K562 (cell line): ENCODE measurements at regions not wholly inside any gene's neighbourhood (a gene's known extent, or its start where the extent isn't known, plus 50 kb on each side); places are given as distances from the start of the nearest gene placed in this dataset.

Experiments
- ATAC-seq: fragments of 200-7000 bp; cut with Tn5 transposase; 3 replicates; pipeline ENCODE4 v1.9.1; 2020; ENCODE audit warnings: moderate library complexity
- BruUV-seq: library from RNA; stranded (reverse); fragments of 400-500 nt; replicated peaks from 2 replicates; lab custom pipeline; 2021; lab: Mats Ljungman, UMichigan
- CTCF ChIA-PET: fragments of 300-600 bp; formaldehyde crosslinking; extraction: SDS; loops from one replicate; lab custom pipeline; 2021; ENCODE audit warnings: low intra/inter-chr PET ratio; lab: Yijun Ruan, JAX
- POLR2A ChIA-PET: fragments of 300-600, 350-650 bp; sonication (Branson Sonifier 250); formaldehyde crosslinking; extraction: SDS; loops from one replicate; lab custom pipeline; 2021; ENCODE audit warnings: antibody characterized with exemption, inconsistent platforms; lab: Yijun Ruan, JAX
- DNase-seq, 4 experiments: peaks; one replicate each; pipeline versions ENCODE4 v3.0.0 to v3.0.0-alpha.2; 2011 to 2018; ENCODE audit warnings: low spot score in 3 of 4, mixed read lengths in 3 of 4; ENCODE audit errors: extremely low read depth in 1 of 4
- FAIRE-seq: peaks from 2 replicates; lab custom pipeline; 2011; peaks lifted over from hg19 to GRCh38; lab: Jason Lieb, UNC
- H2AFZ ChIP-seq: 2 replicates; pipeline ENCODE4 v1.6.0; 2011; ENCODE audit warnings: low read depth, low read length, control low read depth, inconsistent platforms
- H3K27ac ChIP-seq: fragments of 200-600 bp; 3 replicates; pipeline ENCODE4 v1.8.0; 2011; ENCODE audit warnings: low read depth, mild to moderate bottlenecking, control low read depth, inconsistent platforms, low read length, moderate library complexity, mixed read lengths; ENCODE audit errors: extremely low read depth
- H3K27me3 ChIP-seq, 2 experiments: fragments of 300-600 bp in 1 of 2; 2 replicates in 1 of 2; 3 replicates in 1 of 2; pipeline versions ENCODE4 v1.6.0 to v1.8.0; 2011; ENCODE audit warnings: inconsistent platforms in 2 of 2, low read length in 2 of 2, mild to moderate bottlenecking in 1 of 2, mixed read lengths in 1 of 2, moderate library complexity in 1 of 2; ENCODE audit not compliant: control insufficient read depth in 2 of 2, insufficient read depth in 2 of 2
- H3K36me3 ChIP-seq: fragments of 300-600 bp; 3 replicates; pipeline ENCODE4 v1.8.0; 2011; ENCODE audit warnings: mild to moderate bottlenecking, low read length, inconsistent platforms; ENCODE audit not compliant: control insufficient read depth, insufficient read depth
- H3K4me1 ChIP-seq, 2 experiments: fragments of 200-600 bp in 1 of 2; replicated peaks in 1 of 2; 2 replicates in 1 of 2; 3 replicates in 1 of 2; pipeline versions ENCODE4 v1.5.1 to v1.8.0; 2011; ENCODE audit warnings: inconsistent platforms in 2 of 2, low read length in 2 of 2, mild to moderate bottlenecking in 1 of 2, mixed read lengths in 1 of 2, moderate library complexity in 1 of 2; ENCODE audit not compliant: control insufficient read depth in 2 of 2, insufficient read depth in 2 of 2
- H3K4me2 ChIP-seq: 2 replicates; pipeline ENCODE4 v1.6.1; 2011; ENCODE audit warnings: low read length, control low read depth, inconsistent platforms, mixed read lengths; ENCODE audit not compliant: insufficient read depth
- H3K4me3 ChIP-seq: fragments of 200-600 bp; sonication (generic), shearing (Covaris generic); 2 replicates; pipeline ENCODE4 v1.5.1; 2016; ENCODE audit warnings: control low read depth, inconsistent platforms
- H3K79me2 ChIP-seq: fragments of 200-600 bp; 3 replicates; pipeline ENCODE4 v1.8.0; 2011; ENCODE audit warnings: low read length, inconsistent platforms; ENCODE audit not compliant: control insufficient read depth, insufficient read depth
- H3K9ac ChIP-seq, 2 experiments: 2 replicates each; pipeline versions ENCODE4 v1.6.0 to v1.6.1; 2011; ENCODE audit warnings: low read depth in 2 of 2, low read length in 2 of 2, control low read depth in 1 of 2, inconsistent platforms in 1 of 2, mild to moderate bottlenecking in 1 of 2, mixed read lengths in 1 of 2; ENCODE audit not compliant: insufficient read depth in 1 of 2
- H3K9me1 ChIP-seq: one replicate; pipeline ENCODE4 v1.6.0; 2011; ENCODE audit warnings: inconsistent platforms, mild to moderate bottlenecking, low read length, moderate library complexity; ENCODE audit not compliant: control insufficient read depth, insufficient read depth
- H3K9me3 ChIP-seq: replicated peaks from 2 replicates; pipeline ENCODE4 v1.5.1; 2011; ENCODE audit warnings: low read depth, low read length, inconsistent platforms; ENCODE audit not compliant: control insufficient read depth, insufficient read depth
- H4K20me1 ChIP-seq: replicated peaks from 2 replicates; pipeline ENCODE4 v1.6.1; 2011; ENCODE audit warnings: low read length, inconsistent platforms, mixed read lengths; ENCODE audit not compliant: control insufficient read depth, insufficient read depth
- E2F3 ChIP-seq: fragments of 250-450 bp; sonication (Bioruptor Pico); IDR thresholded peaks from 2 replicates; pipeline ENCODE4 v1.4.0; 2020; ENCODE audit warnings: mild to moderate bottlenecking
- NFXL1 ChIP-seq: fragments of 450-650 bp; formaldehyde crosslinking; IDR thresholded peaks from 2 replicates; pipeline ENCODE4 v1.4.0; 2021; ENCODE audit warnings: mild to moderate bottlenecking
- NUFIP1 ChIP-seq: fragments of 450-650 bp; IDR thresholded peaks from 2 replicates; pipeline ENCODE4 v1.6.1; 2018; ENCODE audit not compliant: partially characterized antibody
- SOX6 ChIP-seq: fragments of 450-650 bp; IDR thresholded peaks from 2 replicates; pipeline ENCODE4 v1.6.1; 2014; ENCODE audit warnings: mild to moderate bottlenecking
- ZBTB12 ChIP-seq: fragments of 250-450 bp; sonication (Bioruptor Pico); IDR thresholded peaks from 2 replicates; pipeline ENCODE4 v1.4.0; 2020
- ZBTB5 ChIP-seq: fragments of 450-650 bp; IDR thresholded peaks from 2 replicates; pipeline ENCODE4 v1.6.1; 2017; ENCODE audit warnings: antibody characterized with exemption
- ZNF518B ChIP-seq: fragments of 250-450 bp; sonication (Bioruptor Pico); IDR thresholded peaks from 2 replicates; pipeline ENCODE4 v1.5.0; 2021; ENCODE audit warnings: mild to moderate bottlenecking, moderate library complexity
- ZNF830 ChIP-seq: fragments of 250-450 bp; sonication (Bioruptor Pico); IDR thresholded peaks from 2 replicates; pipeline ENCODE4 v1.5.0; 2021; ENCODE audit warnings: mild to moderate bottlenecking
- WGBS: fragments of 100-300 bp; shearing (Covaris generic); methylation state at CpG from one replicate; pipeline ENCODE4 v1.1.6; 2016; ENCODE audit warnings: low coverage, mixed read lengths; ENCODE audit not compliant: insufficient coverage; ENCODE audit errors: missing lambda C conversion rate; 5-methylcytosine and 5-hydroxymethylcytosine counted together
- in situ Hi-C: fragments of 300-500 bp; cut with MboI; formaldehyde crosslinking; loops from 4 replicates; pipeline ENCODE4 v1.15.0; 2018; ENCODE audit warnings: inconsistent platforms, mixed read lengths
- intact Hi-C: fragments of 100-400 bp; cut with micrococcal nuclease; formaldehyde crosslinking; loops from 2 replicates; pipeline ENCODE4 v1.14.2; 2022

DNA sequence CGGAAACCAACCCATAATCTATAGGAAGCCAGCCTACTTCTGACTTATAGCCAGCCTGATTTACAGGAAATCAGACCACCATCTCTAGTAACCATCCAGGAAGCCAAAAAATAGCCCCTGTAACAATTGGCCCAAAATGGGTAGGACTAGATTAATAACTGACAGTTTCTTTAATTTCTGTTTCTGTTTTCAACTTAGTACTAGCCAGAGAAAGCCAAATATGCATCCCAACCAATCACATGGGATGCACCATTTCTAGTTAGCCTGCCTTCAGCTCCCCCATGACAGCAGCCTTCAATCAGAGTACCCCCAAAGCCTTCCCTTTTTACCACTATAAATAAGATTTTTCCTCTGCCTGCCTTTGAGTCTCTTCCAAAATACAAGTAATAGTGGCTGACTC is 239.1 kb upstream of the GADL1 start:
- no TSS peak for BruUV-seq
- Histone ChIP-seq H2AFZ (no peak overlapping the region), H3K27ac (no peak overlapping the region), H4K20me1 (no peaks in the 10 kb centered on the region), H3K79me2 (no peaks in the 10 kb centered on the region), H3K36me3 (no peaks in the 10 kb centered on the region), H3K4me2 (no peak overlapping the region), H3K9me1 (no peaks in the 10 kb centered on the region), H3K27me3 (no peaks in the 10 kb centered on the region), H3K4me1 (no peaks in the 10 kb centered on the region), H3K9ac (no peak overlapping the region), H3K9me3 (no peaks in the 10 kb centered on the region), H3K4me3 (no peak overlapping the region)
- no peak for ATAC-seq
- CTCF ChIA-PET: no interaction called here
- intact Hi-C loops: loop anchor here (5.0 kb wide), 2 partner anchors 201 to 356 kb away; no protein-coding TSS in a partner anchor
- no peak for DNase-seq
- POLR2A ChIA-PET: no interaction called here
- WGBS: 6% methylated on average over 1 of the region's 1 CpG
- no peak for FAIRE-seq
- in situ Hi-C loops: no loop called here
- no peak for TF ChIP-seq SOX6
- no peak for TF ChIP-seq ZNF830
- no peak for TF ChIP-seq NFXL1 (CRISPR knock-in tag)
- TF ChIP-seq ZNF518B: no peak
- TF ChIP-seq ZBTB12: no peak
- no peak for TF ChIP-seq E2F3 (CRISPR knock-in tag)
- no peak for TF ChIP-seq ZBTB5
- no peak for TF ChIP-seq NUFIP1
